ENCODE measurements at regions not wholly inside any gene's neighbourhood (a gene's known extent, or its start where the extent isn't known, plus 50 kb on each side); places are given as distances from the start of the nearest gene placed in this dataset.

DNA sequence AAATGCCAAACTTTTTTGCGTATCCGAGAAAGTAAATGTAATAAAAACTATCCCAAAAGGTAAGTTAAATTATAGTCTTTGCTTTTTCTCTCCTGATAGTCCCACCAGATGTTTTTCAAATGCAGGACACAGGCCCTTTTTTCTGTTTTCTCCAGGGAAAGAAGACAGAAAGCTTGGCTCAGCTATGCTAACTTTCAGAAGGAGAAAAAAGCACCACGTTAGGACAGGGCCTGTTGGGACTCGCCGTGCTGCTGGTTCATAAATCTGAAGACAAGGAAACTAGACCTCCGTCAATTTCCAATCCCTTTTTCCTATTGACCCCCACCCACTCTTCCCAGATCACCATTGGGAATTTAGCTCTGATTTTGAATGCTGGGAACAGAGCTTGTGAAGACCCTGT lies 220.9 kb upstream of the SFRP2 start:
- TF ChIP-seq, protein P1, sequence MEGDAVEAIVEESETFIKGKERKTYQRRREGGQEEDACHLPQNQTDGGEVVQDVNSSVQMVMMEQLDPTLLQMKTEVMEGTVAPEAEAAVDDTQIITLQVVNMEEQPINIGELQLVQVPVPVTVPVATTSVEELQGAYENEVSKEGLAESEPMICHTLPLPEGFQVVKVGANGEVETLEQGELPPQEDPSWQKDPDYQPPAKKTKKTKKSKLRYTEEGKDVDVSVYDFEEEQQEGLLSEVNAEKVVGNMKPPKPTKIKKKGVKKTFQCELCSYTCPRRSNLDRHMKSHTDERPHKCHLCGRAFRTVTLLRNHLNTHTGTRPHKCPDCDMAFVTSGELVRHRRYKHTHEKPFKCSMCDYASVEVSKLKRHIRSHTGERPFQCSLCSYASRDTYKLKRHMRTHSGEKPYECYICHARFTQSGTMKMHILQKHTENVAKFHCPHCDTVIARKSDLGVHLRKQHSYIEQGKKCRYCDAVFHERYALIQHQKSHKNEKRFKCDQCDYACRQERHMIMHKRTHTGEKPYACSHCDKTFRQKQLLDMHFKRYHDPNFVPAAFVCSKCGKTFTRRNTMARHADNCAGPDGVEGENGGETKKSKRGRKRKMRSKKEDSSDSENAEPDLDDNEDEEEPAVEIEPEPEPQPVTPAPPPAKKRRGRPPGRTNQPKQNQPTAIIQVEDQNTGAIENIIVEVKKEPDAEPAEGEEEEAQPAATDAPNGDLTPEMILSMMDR (conservative IDR thresholded peaks at IDR 0.05; ENCODE audit: low read depth in 2 of 2), result no peak
- TF ChIP-seq POLR2AphosphoS5 (IDR thresholded peaks at IDR 0.05; ENCODE audit: low read depth) (no peak), EZH2 (IDR thresholded peaks at IDR 0.05; ENCODE audit: low read depth, unreplicated experiment) (no peak), EZH2phosphoT487 (IDR thresholded peaks at IDR 0.05; ENCODE audit: unreplicated experiment) (no peak), JUNB (IDR thresholded peaks at IDR 0.05; ENCODE audit: unreplicated experiment) (no peak), CREB1 (CRISPR knock-in tag; IDR thresholded peaks at IDR 0.05; ENCODE audit: low read depth) (no peak)
- TF ChIP-seq, protein P2, sequence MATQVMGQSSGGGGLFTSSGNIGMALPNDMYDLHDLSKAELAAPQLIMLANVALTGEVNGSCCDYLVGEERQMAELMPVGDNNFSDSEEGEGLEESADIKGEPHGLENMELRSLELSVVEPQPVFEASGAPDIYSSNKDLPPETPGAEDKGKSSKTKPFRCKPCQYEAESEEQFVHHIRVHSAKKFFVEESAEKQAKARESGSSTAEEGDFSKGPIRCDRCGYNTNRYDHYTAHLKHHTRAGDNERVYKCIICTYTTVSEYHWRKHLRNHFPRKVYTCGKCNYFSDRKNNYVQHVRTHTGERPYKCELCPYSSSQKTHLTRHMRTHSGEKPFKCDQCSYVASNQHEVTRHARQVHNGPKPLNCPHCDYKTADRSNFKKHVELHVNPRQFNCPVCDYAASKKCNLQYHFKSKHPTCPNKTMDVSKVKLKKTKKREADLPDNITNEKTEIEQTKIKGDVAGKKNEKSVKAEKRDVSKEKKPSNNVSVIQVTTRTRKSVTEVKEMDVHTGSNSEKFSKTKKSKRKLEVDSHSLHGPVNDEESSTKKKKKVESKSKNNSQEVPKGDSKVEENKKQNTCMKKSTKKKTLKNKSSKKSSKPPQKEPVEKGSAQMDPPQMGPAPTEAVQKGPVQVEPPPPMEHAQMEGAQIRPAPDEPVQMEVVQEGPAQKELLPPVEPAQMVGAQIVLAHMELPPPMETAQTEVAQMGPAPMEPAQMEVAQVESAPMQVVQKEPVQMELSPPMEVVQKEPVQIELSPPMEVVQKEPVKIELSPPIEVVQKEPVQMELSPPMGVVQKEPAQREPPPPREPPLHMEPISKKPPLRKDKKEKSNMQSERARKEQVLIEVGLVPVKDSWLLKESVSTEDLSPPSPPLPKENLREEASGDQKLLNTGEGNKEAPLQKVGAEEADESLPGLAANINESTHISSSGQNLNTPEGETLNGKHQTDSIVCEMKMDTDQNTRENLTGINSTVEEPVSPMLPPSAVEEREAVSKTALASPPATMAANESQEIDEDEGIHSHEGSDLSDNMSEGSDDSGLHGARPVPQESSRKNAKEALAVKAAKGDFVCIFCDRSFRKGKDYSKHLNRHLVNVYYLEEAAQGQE (IDR thresholded peaks at IDR 0.05; ENCODE audit: unreplicated experiment), result no peak
